NCI-H748 (cell line): ENCODE measurements at regions not wholly inside any gene's neighbourhood (a gene's known extent, or its start where the extent isn't known, plus 50 kb on each side); places are given as distances from the start of the nearest gene placed in this dataset.

Experiments used
- DNase-seq: peaks from one replicate; lab custom pipeline; 2025; ENCODE audit not compliant: unreplicated experiment; lab: John Stamatoyannopoulos, UW

- no peak for DNase-seq
Observed at GRCh38 chr2:19685731-19686130, 216.1 kb downstream of the TTC32 start.

GRCh38 chr2:19684516-19684915 is 217.3 kb downstream of the TTC32 start:
- DNase-seq, result no peak

GRCh38 chr2:19683556-19683955 is 218.2 kb downstream of the TTC32 start:
- DNase-seq, result no peak

GRCh38 chr2:19682493-19682892 is 219.3 kb downstream of the TTC32 start:
- DNase-seq, result no peak

GRCh38 chr2:19677825-19678518 is 223.8 kb downstream of the TTC32 start:
- no peak for DNase-seq

- no peak for DNase-seq
Observed at GRCh38 chr2:19677215-19677777, 224.5 kb downstream of the TTC32 start.

GRCh38 chr2:19676770-19677169 is 225.0 kb downstream of the TTC32 start:
- DNase-seq, result no peak

- no peak for DNase-seq
Observed at GRCh38 chr2:19675856-19676460, 225.8 kb downstream of the TTC32 start.

- DNase-seq, result no peak
Observed at GRCh38 chr2:19675003-19675629, 226.7 kb downstream of the TTC32 start.

- no peak for DNase-seq
Observed at GRCh38 chr2:19674051-19675002, 227.5 kb downstream of the TTC32 start.

- peak; percentile 10 for DNase-seq
Observed at GRCh38 chr2:19673213-19673791, 228.5 kb downstream of the TTC32 start.

- DNase-seq, result no peak
Observed at GRCh38 chr2:19671916-19672315, 229.9 kb downstream of the TTC32 start.

GRCh38 chr2:19671311-19671710 is 230.5 kb downstream of the TTC32 start:
- DNase-seq, result no peak

GRCh38 chr2:19670303-19670702 is 231.5 kb downstream of the TTC32 start:
- DNase-seq, result no peak

- DNase-seq, result no peak
Observed at GRCh38 chr2:19669559-19669958, 232.2 kb downstream of the TTC32 start.

- DNase-seq, result no peak
Observed at GRCh38 chr2:19669126-19669525, 232.7 kb downstream of the TTC32 start.

GRCh38 chr2:19667536-19667949 is 234.2 kb downstream of the TTC32 start:
- DNase-seq, result peak; percentile 79

- DNase-seq, result peak; percentile 11
Observed at GRCh38 chr2:19667085-19667484, 234.7 kb downstream of the TTC32 start.

GRCh38 chr2:19664646-19665045 is 237.1 kb downstream of the TTC32 start:
- DNase-seq, result peak; percentile 34

- DNase-seq, result no peak
Observed at GRCh38 chr2:19659024-19659792, 242.6 kb downstream of the TTC32 start.
